A673 (cell line): ENCODE measurements at regions not wholly inside any gene's neighbourhood (a gene's known extent, or its start where the extent isn't known, plus 50 kb on each side); places are given as distances from the start of the nearest gene placed in this dataset.

ENCODE experiments used
- BruUV-seq: library from RNA; stranded (reverse); fragments of 400-500 nt; replicated peaks from 2 replicates; lab custom pipeline; 2021; lab: Mats Ljungman, UMichigan
- CTCF ChIA-PET: fragments of 300-600 bp; sonication (Branson Sonifier 250); formaldehyde crosslinking; loops from one replicate; lab custom pipeline; 2022; ENCODE audit warnings: antibody characterized with exemption; lab: Charles Lee
- POLR2A ChIA-PET: fragments of 300-600 bp; sonication (Branson Sonifier 250); formaldehyde crosslinking; loops from one replicate; lab custom pipeline; 2022; ENCODE audit warnings: antibody characterized with exemption; ENCODE audit not compliant: low non-redundant PET; lab: Charles Lee
- DNase-seq: peaks from one replicate; pipeline ENCODE4 v3.0.0-alpha.2; 2015; ENCODE audit warnings: low spot score
- H3K27ac ChIP-seq: fragments of 200-600 bp; sonication (generic); 2 replicates; pipeline ENCODE4 v1.5.1; 2016; ENCODE audit warnings: mixed run types, low read depth, mild to moderate bottlenecking, mixed read lengths, antibody characterized with exemption, low read length; ENCODE audit not compliant: poor library complexity, severe bottlenecking
- H3K27me3 ChIP-seq: fragments of 200-600 bp; sonication (generic); replicated peaks from 2 replicates; pipeline ENCODE4 v1.6.1; 2017; ENCODE audit warnings: mixed run types, low read depth, mild to moderate bottlenecking, mixed read lengths, antibody characterized with exemption, low read length; ENCODE audit not compliant: insufficient read depth, poor library complexity
- H3K36me3 ChIP-seq: fragments of 200-600 bp; sonication (generic); 2 replicates; pipeline ENCODE4 v1.6.1; 2016; ENCODE audit warnings: mixed run types, mild to moderate bottlenecking, mixed read lengths, antibody characterized with exemption, low read length; ENCODE audit not compliant: insufficient read depth, poor library complexity, severe bottlenecking
- H3K4me1 ChIP-seq: fragments of 200-600 bp; sonication (generic); 2 replicates; pipeline ENCODE4 v1.6.1; 2017; ENCODE audit warnings: mixed run types, mild to moderate bottlenecking, mixed read lengths, antibody characterized with exemption, low read length; ENCODE audit not compliant: insufficient read depth, poor library complexity, severe bottlenecking
- H3K4me3 ChIP-seq: fragments of 200-600 bp; sonication (generic); 2 replicates; pipeline ENCODE4 v1.5.1; 2016; ENCODE audit warnings: low read depth, mixed run types, mild to moderate bottlenecking, mixed read lengths, low read length; ENCODE audit not compliant: poor library complexity, severe bottlenecking
- H3K9me3 ChIP-seq: fragments of 200-600 bp; sonication (generic); 2 replicates; pipeline ENCODE4 v1.6.1; 2016; ENCODE audit warnings: mixed run types, low read depth, mild to moderate bottlenecking, mixed read lengths, antibody characterized with exemption, low read length; ENCODE audit not compliant: poor library complexity, severe bottlenecking
- CTCF ChIP-seq: fragments of 300-800, 200-600 bp; sonication (generic); conservative IDR thresholded peaks from 2 replicates; pipeline ENCODE4 v1.5.1; 2017; ENCODE audit warnings: low read depth, mild to moderate bottlenecking, antibody characterized with exemption, low read length, moderate library complexity, mixed read lengths
- EZH2 ChIP-seq: fragments of 200-600 bp; sonication (generic); IDR thresholded peaks from 2 replicates; pipeline ENCODE4 v1.6.1; 2017; ENCODE audit warnings: borderline replicate concordance, low read depth, mild to moderate bottlenecking, mixed read lengths, antibody characterized with exemption, low read length; ENCODE audit not compliant: poor library complexity, severe bottlenecking
- intact Hi-C: fragments of 100-400 bp; cut with micrococcal nuclease; formaldehyde crosslinking; loops from one replicate; pipeline ENCODE4 v1.10.0; 2022; ENCODE audit not compliant: unreplicated experiment

DNA sequence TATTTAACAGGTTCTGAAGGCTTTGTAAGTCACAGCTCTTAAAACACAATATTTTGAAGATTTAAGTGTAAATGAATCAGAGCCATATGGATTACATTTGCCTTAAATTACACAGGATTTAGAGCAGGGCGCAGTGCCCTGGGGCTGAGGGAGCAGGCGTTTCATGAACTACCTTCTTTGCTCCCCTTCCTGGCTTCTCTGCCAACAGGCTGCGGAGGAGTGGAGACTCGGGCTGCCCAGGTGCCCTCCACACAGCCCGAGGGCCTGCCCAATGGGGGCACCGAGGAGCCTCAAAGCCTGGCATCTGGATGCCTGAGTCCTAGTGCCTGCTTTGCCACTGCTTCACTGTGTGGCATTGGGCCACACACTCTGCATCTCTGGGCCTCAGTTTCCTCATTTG lies 90.6 kb upstream of the HAND1 start:
- POLR2A ChIA-PET: no interaction called here
- H3K9me3 ChIP-seq: no peaks in the 10 kb centered on the region
- H3K4me1 ChIP-seq: no peaks in the 10 kb centered on the region
- intact Hi-C loops: no loop called here
- DNase-seq: no peak
- CTCF ChIA-PET: no interaction called here
- no peaks in the 10 kb centered on the region for H3K36me3 ChIP-seq
- no peak overlapping the region for H3K27ac ChIP-seq
- no peak for TF ChIP-seq EZH2
- TF ChIP-seq CTCF: no peak
- no peaks in the 10 kb centered on the region for H3K27me3 ChIP-seq
- BruUV-seq: no TSS peak
- H3K4me3 ChIP-seq: no peak overlapping the region

DNA sequence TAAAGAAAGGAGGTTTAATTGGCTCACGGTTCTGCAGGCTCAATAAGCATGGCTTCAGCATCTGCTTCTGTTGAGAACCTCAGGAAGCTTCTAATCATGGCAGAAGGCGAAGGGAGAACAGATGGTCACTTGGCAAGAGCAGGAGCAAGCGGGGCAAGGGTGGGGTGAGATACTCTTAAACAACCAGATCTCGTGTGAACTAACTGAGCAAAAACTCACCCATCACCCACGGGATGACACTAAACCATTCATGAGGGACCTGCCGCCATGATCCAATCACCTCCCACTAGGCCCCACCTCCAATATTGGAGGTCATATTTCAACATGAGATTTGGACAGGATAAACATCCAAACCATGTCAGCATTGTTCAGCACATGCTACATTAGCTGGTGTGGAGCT lies 89.1 kb upstream of the HAND1 start:
- no peaks in the 10 kb centered on the region for H3K36me3 ChIP-seq
- no peak overlapping the region for H3K4me3 ChIP-seq
- intact Hi-C loops: no loop called here
- no peak for DNase-seq
- H3K9me3 ChIP-seq: no peaks in the 10 kb centered on the region
- no peak overlapping the region for H3K27ac ChIP-seq
- H3K27me3 ChIP-seq: no peaks in the 10 kb centered on the region
- H3K4me1 ChIP-seq: no peaks in the 10 kb centered on the region
- BruUV-seq: no TSS peak
- TF ChIP-seq CTCF (no peak), EZH2 (no peak)
- ChIA-PET POLR2A (no interaction called here), CTCF (interaction anchor here (0.6 kb wide), 1 partner anchor 43 kb away, joined by 3 read pairs; no protein-coding TSS in a partner anchor)

GRCh38 chr5:154566146-154566680 lies 88.2 kb upstream of the HAND1 start:
- intact Hi-C loops: no loop called here
- Histone ChIP-seq H3K9me3 (no peaks in the 10 kb centered on the region), H3K4me1 (no peaks in the 10 kb centered on the region), H3K4me3 (no peak overlapping the region), H3K36me3 (no peaks in the 10 kb centered on the region), H3K27me3 (no peaks in the 10 kb centered on the region), H3K27ac (no peak overlapping the region)
- CTCF ChIA-PET: no interaction called here
- no peak for DNase-seq
- POLR2A ChIA-PET: no interaction called here
- TF ChIP-seq EZH2 (no peak), CTCF (no peak)
- BruUV-seq: no TSS peak
